B cell (primary cell): ENCODE measurements at regions not wholly inside any gene's neighbourhood (a gene's known extent, or its start where the extent isn't known, plus 50 kb on each side); places are given as distances from the start of the nearest gene placed in this dataset.

Experiments used
- ATAC-seq: fragments of 200-7000 bp; cut with Tn5 transposase; one replicate; pipeline ENCODE4 v1.10.0; 2021; ENCODE audit warnings: low read depth, mild to moderate bottlenecking, moderate number of reproducible peaks, moderate library complexity
- CTCF ChIA-PET: fragments of 350-600 bp; sonication (Branson Sonifier 250); formaldehyde crosslinking; loops from one replicate; lab custom pipeline; 2021; ENCODE audit warnings: antibody characterized with exemption, inconsistent platforms; lab: Charles Lee
- POLR2A ChIA-PET: fragments of 350-600 bp; sonication (Branson Sonifier 250); formaldehyde crosslinking; loops from one replicate; lab custom pipeline; 2021; ENCODE audit warnings: antibody characterized with exemption; lab: Charles Lee
- DNase-seq: peaks from one replicate; pipeline ENCODE4 v3.0.0; 2013
- H2AFZ ChIP-seq: 2 replicates; pipeline ENCODE4 v1.6.1; 2012; ENCODE audit warnings: mild to moderate bottlenecking, low read depth, low read length; ENCODE audit not compliant: insufficient read depth, poor library complexity, severe bottlenecking
- H3K27ac ChIP-seq, 2 donors: 1 replicate in 1 of 2; 2 replicates in 1 of 2; pipeline ENCODE4 v1.5.1; 2012 to 2013; ENCODE audit warnings: low read length in 2 of 2, mild to moderate bottlenecking in 2 of 2, moderate library complexity in 1 of 2
- H3K27me3 ChIP-seq, 4 experiments: fragments of 200-600 bp in 1 of 4; sonication (generic) in 1 of 4; replicated peaks in 1 of 4; 1 replicate in 2 of 4; 2 replicates in 2 of 4; pipeline versions ENCODE4 v1.6.1 to v1.7.0; 2013 to 2016; ENCODE audit warnings: low read length in 3 of 4, mild to moderate bottlenecking in 2 of 4, mixed read lengths in 1 of 4, moderate library complexity in 1 of 4; ENCODE audit not compliant: insufficient read depth in 4 of 4, control insufficient read depth in 3 of 4; ENCODE audit errors: control extremely low read depth in 1 of 4
- H3K36me3 ChIP-seq, 2 experiments: replicated peaks in 1 of 2; 1 replicate in 1 of 2; 2 replicates in 1 of 2; pipeline versions ENCODE4 v1.6.1 to v1.7.1; 2013; ENCODE audit warnings: low read length in 1 of 2; ENCODE audit not compliant: insufficient read depth in 2 of 2, control insufficient read depth in 1 of 2; ENCODE audit errors: control extremely low read depth in 1 of 2, extremely low read depth in 1 of 2
- H3K4me1 ChIP-seq, 2 donors: fragments of 200-600 bp in 1 of 2; sonication (generic) in 1 of 2; 1 replicate in 1 of 2; 2 replicates in 1 of 2; pipeline versions ENCODE4 v1.5.1 to v1.6.1; 2013 to 2017; ENCODE audit warnings: low read length in 2 of 2; ENCODE audit not compliant: control insufficient read depth in 2 of 2, insufficient read depth in 2 of 2
- H3K4me2 ChIP-seq: replicated peaks from 2 replicates; pipeline ENCODE3; 2012; ENCODE audit warnings: mild to moderate bottlenecking, low read depth, low read length; ENCODE audit not compliant: poor library complexity, severe bottlenecking
- H3K4me3 ChIP-seq, 5 experiments: fragments of 200-600 bp in 1 of 5; sonication (generic) in 1 of 5; 1 replicate in 3 of 5; 2 replicates in 2 of 5; pipeline versions ENCODE4 v1.5.1 to v1.7.0; 2011 to 2016; ENCODE audit warnings: low read length in 4 of 5, mild to moderate bottlenecking in 4 of 5, low read depth in 2 of 5, control low read depth in 1 of 5, moderate library complexity in 1 of 5; ENCODE audit not compliant: insufficient read depth in 1 of 5; ENCODE audit errors: control extremely low read depth in 1 of 5, extremely low read depth in 1 of 5
- H3K79me2 ChIP-seq: fragments of 200-600 bp; sonication (generic); one replicate; pipeline ENCODE4 v1.6.0; 2016; ENCODE audit warnings: low read length; ENCODE audit not compliant: control insufficient read depth, insufficient read depth
- H3K9ac ChIP-seq: fragments of 200-600 bp; sonication (generic); 2 replicates; pipeline ENCODE4 v1.6.1; 2017; ENCODE audit warnings: mild to moderate bottlenecking, low read length, moderate library complexity
- H3K9me3 ChIP-seq, 3 donors: one replicate each; pipeline versions ENCODE4 v1.6.1 to v1.7.1; 2013; ENCODE audit warnings: low read length in 2 of 3; ENCODE audit not compliant: control insufficient read depth in 2 of 3, insufficient read depth in 1 of 3; ENCODE audit errors: control extremely low read depth in 1 of 3
- H4K20me1 ChIP-seq: 2 replicates; pipeline ENCODE4 v1.6.0; 2012; ENCODE audit warnings: mild to moderate bottlenecking, low read length; ENCODE audit not compliant: insufficient read depth, control insufficient read depth, poor library complexity, severe bottlenecking
- H3K27ac Mint-ChIP-seq: one replicate; pipeline ENCODE4 v1.8.0; 2021; ENCODE audit warnings: mixed read lengths
- H3K27me3 Mint-ChIP-seq: one replicate; pipeline ENCODE4 v1.8.0; 2021; ENCODE audit warnings: mixed read lengths
- H3K4me1 Mint-ChIP-seq: one replicate; pipeline ENCODE4 v1.8.0; 2021; ENCODE audit warnings: mixed read lengths
- H3K4me3 Mint-ChIP-seq: one replicate; pipeline ENCODE4 v1.8.0; 2021; ENCODE audit warnings: mixed read lengths
- H3K9me3 Mint-ChIP-seq: one replicate; pipeline ENCODE4 v1.8.0; 2022; ENCODE audit warnings: mixed read lengths; ENCODE audit not compliant: insufficient read depth
- CTCF ChIP-seq: fragments of 200-600 bp; IDR thresholded peaks from one replicate; pipeline ENCODE4 v1.8.0; 2022; ENCODE audit warnings: antibody characterized with exemption, mild to moderate bottlenecking
- EZH2 ChIP-seq: IDR thresholded peaks from 2 replicates; pipeline ENCODE4 v1.6.1; 2012; ENCODE audit warnings: borderline replicate concordance, low read depth, mild to moderate bottlenecking, moderate library complexity, low read length; ENCODE audit not compliant: insufficient read depth, poor library complexity, severe bottlenecking
- WGBS: methylation state at CpG from one replicate; pipeline ENCODE4 v1.1.5; 2013; ENCODE audit warnings: missing lambda C conversion rate; ENCODE audit not compliant: insufficient coverage; 5-methylcytosine and 5-hydroxymethylcytosine counted together
- intact Hi-C: fragments of 100-400 bp; cut with micrococcal nuclease; formaldehyde crosslinking; loops from one replicate; pipeline ENCODE4 v1.10.0; 2022

- no peaks in the 10 kb centered on the region for H3K9me3 Mint-ChIP-seq
- Histone ChIP-seq H3K9ac (no peak overlapping the region), H3K27ac (no peak overlapping the region), H3K27me3 (no peaks in the 10 kb centered on the region), H3K36me3 (no peaks in the 10 kb centered on the region), H4K20me1 (no peaks in the 10 kb centered on the region), H3K79me2 (no peaks in the 10 kb centered on the region), H3K4me1 (no peaks in the 10 kb centered on the region), H2AFZ (no peak overlapping the region), H3K4me3 (no peak overlapping the region), H3K4me2 (no peak overlapping the region), H3K9me3 (no peaks in the 10 kb centered on the region)
- DNase-seq (no peak), ATAC-seq (no peak)
- H3K4me1 Mint-ChIP-seq = no peaks in the 10 kb centered on the region
- ChIA-PET POLR2A (no interaction called here), CTCF (no interaction called here)
- no peaks in the 10 kb centered on the region for H3K27me3 Mint-ChIP-seq
- intact Hi-C loops = no loop called here
- H3K4me3 Mint-ChIP-seq = no peak overlapping the region
- WGBS = 92% methylated on average over 4 of the region's 10 CpGs
- H3K27ac Mint-ChIP-seq = no peak overlapping the region
- no peak for TF ChIP-seq EZH2
- no peak for TF ChIP-seq CTCF
Measured at GRCh38 chr10:21327289-21327993, 198.0 kb downstream of the SKIDA1 start.

GRCh38 chr10:21326594-21327288 is 198.7 kb downstream of the SKIDA1 start:
- Histone ChIP-seq H3K4me1 (no peaks in the 10 kb centered on the region), H3K9ac (no peak overlapping the region), H3K36me3 (no peaks in the 10 kb centered on the region), H4K20me1 (no peaks in the 10 kb centered on the region), H3K4me3 (no peak overlapping the region), H3K79me2 (no peaks in the 10 kb centered on the region), H3K4me2 (no peak overlapping the region), H3K9me3 (no peaks in the 10 kb centered on the region), H3K27me3 (no peaks in the 10 kb centered on the region), H2AFZ (no peak overlapping the region), H3K27ac (no peak overlapping the region)
- POLR2A ChIA-PET = no interaction called here
- Mint-ChIP-seq H3K9me3 (no peaks in the 10 kb centered on the region), H3K4me1 (no peaks in the 10 kb centered on the region), H3K27me3 (no peaks in the 10 kb centered on the region), H3K27ac (no peak overlapping the region), H3K4me3 (no peak overlapping the region)
- CTCF ChIA-PET = no interaction called here
- no peak for TF ChIP-seq EZH2
- TF ChIP-seq CTCF = no peak
- 100% methylated on average over 2 of the region's 5 CpGs for WGBS
- intact Hi-C loops = no loop called here
- no peak for ATAC-seq
- no peak for DNase-seq
